ENCODE measurements at regions not wholly inside any gene's neighbourhood (a gene's known extent, or its start where the extent isn't known, plus 50 kb on each side); places are given as distances from the start of the nearest gene placed in this dataset.

DNA sequence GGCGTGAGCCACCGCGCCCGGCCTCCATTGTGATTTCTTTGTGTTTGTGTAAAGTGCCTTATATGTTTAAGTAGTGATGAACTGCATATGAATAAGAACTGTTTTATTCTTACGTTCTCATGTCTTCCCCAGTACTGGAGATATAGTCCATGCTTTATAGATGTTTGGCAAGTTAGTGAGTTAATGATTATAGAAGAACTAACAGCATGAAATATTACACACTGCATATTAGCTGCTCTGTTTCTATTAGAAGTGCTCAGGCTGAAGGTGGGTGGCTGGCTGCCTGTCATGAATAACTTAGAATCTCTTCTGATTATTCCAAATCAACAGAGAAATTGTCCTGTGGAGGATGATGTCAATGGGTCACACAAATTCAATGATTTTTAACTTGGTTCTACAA lies 709.4 kb downstream of the GALC start:
- TF ChIP-seq, protein P1, sequence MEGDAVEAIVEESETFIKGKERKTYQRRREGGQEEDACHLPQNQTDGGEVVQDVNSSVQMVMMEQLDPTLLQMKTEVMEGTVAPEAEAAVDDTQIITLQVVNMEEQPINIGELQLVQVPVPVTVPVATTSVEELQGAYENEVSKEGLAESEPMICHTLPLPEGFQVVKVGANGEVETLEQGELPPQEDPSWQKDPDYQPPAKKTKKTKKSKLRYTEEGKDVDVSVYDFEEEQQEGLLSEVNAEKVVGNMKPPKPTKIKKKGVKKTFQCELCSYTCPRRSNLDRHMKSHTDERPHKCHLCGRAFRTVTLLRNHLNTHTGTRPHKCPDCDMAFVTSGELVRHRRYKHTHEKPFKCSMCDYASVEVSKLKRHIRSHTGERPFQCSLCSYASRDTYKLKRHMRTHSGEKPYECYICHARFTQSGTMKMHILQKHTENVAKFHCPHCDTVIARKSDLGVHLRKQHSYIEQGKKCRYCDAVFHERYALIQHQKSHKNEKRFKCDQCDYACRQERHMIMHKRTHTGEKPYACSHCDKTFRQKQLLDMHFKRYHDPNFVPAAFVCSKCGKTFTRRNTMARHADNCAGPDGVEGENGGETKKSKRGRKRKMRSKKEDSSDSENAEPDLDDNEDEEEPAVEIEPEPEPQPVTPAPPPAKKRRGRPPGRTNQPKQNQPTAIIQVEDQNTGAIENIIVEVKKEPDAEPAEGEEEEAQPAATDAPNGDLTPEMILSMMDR (IDR thresholded peaks at IDR 0.05; ENCODE audit: low read length) = no peak
- no peak for TF ChIP-seq EZH2phosphoT487 (IDR thresholded peaks at IDR 0.05; ENCODE audit: low read length)
- TF ChIP-seq EZH2 (optimal IDR thresholded peaks at IDR 0.05; ENCODE audit: low read depth, low read length) = no peak
